ENCODE measurements at regions not wholly inside any gene's neighbourhood (a gene's known extent, or its start where the extent isn't known, plus 50 kb on each side); places are given as distances from the start of the nearest gene placed in this dataset.
"Not testable (repeated sequence)": the region's sequence is repeated elsewhere in the genome, so short reads cannot be mapped to it uniquely, and the experiment has no call there.

GRCh38 chr10:113498997-113499396 lies 53.9 kb upstream of the HABP2 start:
- no peak for TF ChIP-seq CTCF (IDR thresholded peaks at IDR 0.05; ENCODE audit: low read depth, low read length, missing control alignments)
- no peak for DNase-seq (ENCODE audit: low read depth)
- no peak overlapping the region for H3K4me3 ChIP-seq (ENCODE audit: low read depth, low read length)

GRCh38 chr10:113499806-113500205 lies 53.0 kb upstream of the HABP2 start:
- no peak for TF ChIP-seq CTCF (IDR thresholded peaks at IDR 0.05; ENCODE audit: low read depth, low read length, missing control alignments)
- no peak overlapping the region for H3K4me3 ChIP-seq (ENCODE audit: low read depth, low read length)
- no peak for DNase-seq (ENCODE audit: low read depth)

GRCh38 chr10:113501031-113501430 lies 51.8 kb upstream of the HABP2 start:
- not testable (repeated sequence) for DNase-seq (ENCODE audit: low read depth); H3K4me3 ChIP-seq (ENCODE audit: low read depth, low read length)

Data from GM12864 (cell line).